BE2C (cell line): ENCODE measurements at regions not wholly inside any gene's neighbourhood (a gene's known extent, or its start where the extent isn't known, plus 50 kb on each side); places are given as distances from the start of the nearest gene placed in this dataset.

ENCODE experiments used
- DNase-seq: peaks from one replicate; pipeline ENCODE4 v3.0.0-alpha.2; 2020
- H3K27me3 ChIP-seq: fragments of 250-450 bp; sonication (Bioruptor Pico); 2 replicates; pipeline ENCODE4 v1.5.1; 2020; ENCODE audit warnings: mild to moderate bottlenecking
- H3K36me3 ChIP-seq: fragments of 250-450 bp; sonication (Bioruptor Pico); 2 replicates; pipeline ENCODE4 v1.5.1; 2020; ENCODE audit warnings: mild to moderate bottlenecking
- H3K4me1 ChIP-seq: fragments of 250-450 bp; sonication (Bioruptor Pico); 2 replicates; pipeline ENCODE4 v1.5.1; 2020
- H3K4me3 ChIP-seq: 2 replicates; pipeline ENCODE4 v1.5.1; 2011; ENCODE audit warnings: low read depth, low read length
- H3K9me3 ChIP-seq: fragments of 250-450 bp; sonication (Bioruptor Pico); 2 replicates; pipeline ENCODE4 v1.5.1; 2020
- CTCF ChIP-seq: IDR thresholded peaks from 2 replicates; pipeline ENCODE4 v1.5.1; 2012; ENCODE audit warnings: mild to moderate bottlenecking, low read depth, low read length

DNA sequence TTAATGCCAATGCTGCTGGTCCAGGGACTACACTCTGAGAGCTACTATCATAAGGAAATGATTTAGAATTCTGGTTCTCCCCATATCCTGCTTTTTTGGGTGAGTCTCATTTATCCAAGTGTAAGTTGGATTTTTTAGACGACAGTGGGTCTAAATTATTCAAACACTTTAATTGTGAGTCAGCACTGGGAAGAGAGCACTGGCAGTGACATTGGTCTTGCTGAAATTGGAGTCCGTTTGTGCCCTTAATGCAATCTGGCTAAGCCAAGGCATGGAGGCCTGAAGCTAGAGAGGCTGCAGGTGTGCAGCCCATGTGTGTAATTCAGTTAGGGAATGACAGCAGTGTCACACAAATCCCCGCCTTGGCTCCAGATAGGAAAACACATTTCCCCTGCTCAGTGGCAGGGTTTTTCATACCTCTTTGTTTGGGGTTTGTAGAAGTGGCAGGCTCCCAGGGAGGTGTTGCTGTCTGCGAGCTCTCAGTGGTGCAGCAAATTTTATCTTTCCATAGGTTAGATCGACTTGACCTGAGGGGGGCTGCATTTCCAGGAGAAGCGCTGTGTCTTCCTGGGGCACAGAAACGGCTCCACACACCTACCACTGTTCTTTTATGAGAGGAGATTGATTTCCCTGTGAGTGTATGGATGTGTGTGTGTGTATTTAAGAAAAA, 197.7 kb downstream of the CD47 start:
- DNase-seq: no peak
- H3K4me3 ChIP-seq: no peak overlapping the region
- no peaks in the 10 kb centered on the region for H3K9me3 ChIP-seq
- no peaks in the 10 kb centered on the region for H3K36me3 ChIP-seq
- no peak for TF ChIP-seq CTCF
- no peaks in the 10 kb centered on the region for H3K27me3 ChIP-seq
- H3K4me1 ChIP-seq: no peaks in the 10 kb centered on the region

GRCh38 chr3:107884719-107885460, 205.9 kb downstream of the CD47 start:
- Histone ChIP-seq H3K36me3 (no peaks in the 10 kb centered on the region), H3K4me3 (no peak overlapping the region), H3K4me1 (no peaks in the 10 kb centered on the region; the same call in 1 of the 2 replicates), H3K9me3 (no peaks in the 10 kb centered on the region), H3K27me3 (no peaks in the 10 kb centered on the region)
- peak; percentile 19 for DNase-seq
- peak; percentile 26; the same call in 1 of the 2 replicates for TF ChIP-seq CTCF

- H3K27me3 ChIP-seq: no peaks in the 10 kb centered on the region
- H3K36me3 ChIP-seq: no peaks in the 10 kb centered on the region
- no peak overlapping the region for H3K4me3 ChIP-seq
- no peaks in the 10 kb centered on the region; the same call in 1 of the 2 replicates for H3K4me1 ChIP-seq
- no peak for TF ChIP-seq CTCF
- H3K9me3 ChIP-seq: no peaks in the 10 kb centered on the region
- no peak for DNase-seq
Observed at GRCh38 chr3:107884028-107884427, 206.8 kb downstream of the CD47 start.

- no peaks in the 10 kb centered on the region for H3K36me3 ChIP-seq
Observed at GRCh38 chr3:107882881-107883280, 207.9 kb downstream of the CD47 start.

GRCh38 chr3:107882261-107882660, 208.6 kb downstream of the CD47 start:
- TF ChIP-seq CTCF: no peak
- Histone ChIP-seq H3K4me3 (no peak overlapping the region), H3K9me3 (no peaks in the 10 kb centered on the region), H3K4me1 (no peaks in the 10 kb centered on the region; the same call in 1 of the 2 replicates), H3K36me3 (no peaks in the 10 kb centered on the region), H3K27me3 (no peaks in the 10 kb centered on the region)
- DNase-seq: no peak

More at GRCh38 chr3:107882881-107883280, 207.9 kb downstream of the CD47 start:
- H3K4me3 ChIP-seq: no peak overlapping the region
- no peaks in the 10 kb centered on the region; the same call in 1 of the 2 replicates for H3K4me1 ChIP-seq
- no peak for TF ChIP-seq CTCF
- no peak for DNase-seq
- no peaks in the 10 kb centered on the region for H3K9me3 ChIP-seq
- H3K27me3 ChIP-seq: no peaks in the 10 kb centered on the region

DNA sequence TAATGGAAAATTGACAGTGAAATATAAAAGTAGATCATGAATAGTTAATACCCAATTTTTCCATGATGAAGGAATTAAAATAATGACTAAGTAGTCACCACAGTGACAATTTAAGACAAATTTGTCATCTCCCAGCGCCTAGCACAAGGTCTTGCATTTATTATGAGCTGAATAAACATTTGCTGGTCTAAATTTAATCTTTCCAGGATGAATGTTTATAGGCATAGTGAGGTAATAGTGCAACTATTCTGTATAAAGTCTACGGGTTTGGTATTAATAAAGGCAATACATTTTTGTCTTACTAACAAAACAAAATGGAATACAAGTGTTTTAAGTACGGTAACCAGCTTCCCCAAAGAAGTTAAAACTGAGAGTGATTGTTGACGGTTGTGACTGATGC, 209.3 kb downstream of the CD47 start:
- no peak for TF ChIP-seq CTCF

More for the DNA sequence above, 209.3 kb downstream of the CD47 start:
- Histone ChIP-seq H3K4me3 (no peak overlapping the region), H3K36me3 (no peaks in the 10 kb centered on the region), H3K9me3 (no peaks in the 10 kb centered on the region), H3K27me3 (no peaks in the 10 kb centered on the region), H3K4me1 (no peaks in the 10 kb centered on the region; the same call in 1 of the 2 replicates)
- no peak for DNase-seq
